Sigmoid colon (tissue), 6 donors: ENCODE measurements at regions not wholly inside any gene's neighbourhood (a gene's known extent, or its start where the extent isn't known, plus 50 kb on each side); places are given as distances from the start of the nearest gene placed in this dataset.

Experiments used
- DNase-seq: peaks from one replicate; pipeline ENCODE4 v3.0.0-alpha.2; 2019
- H3K27ac ChIP-seq, 4 donors: fragments of 200-600 bp; sonication (generic); one replicate each; pipeline ENCODE4 v1.5.1; 2016 to 2019; ENCODE audit warnings: mild to moderate bottlenecking in 1 of 4
- H3K27me3 ChIP-seq, 3 donors: fragments of 200-600 bp; sonication (generic); one replicate each; pipeline ENCODE4 v1.5.1; 2019; ENCODE audit warnings: mild to moderate bottlenecking in 1 of 3
- H3K36me3 ChIP-seq, 4 donors: fragments of 200-600 bp; sonication (generic); one replicate each; pipeline ENCODE4 v1.5.1; 2016 to 2019
- H3K4me1 ChIP-seq, 4 donors: fragments of 200-600 bp; sonication (generic); one replicate each; pipeline ENCODE4 v1.5.1; 2017 to 2019
- H3K4me3 ChIP-seq, 4 donors: fragments of 200-600 bp; sonication (generic); one replicate each; pipeline ENCODE4 v1.5.1; 2017 to 2019; ENCODE audit warnings: mild to moderate bottlenecking in 2 of 4, moderate library complexity in 1 of 4
- H3K9me3 ChIP-seq, 4 donors: fragments of 200-600 bp in 3 of 4; sonication (generic) in 3 of 4; one replicate each; pipeline versions ENCODE4 v1.5.1 to v1.6.1; 2013 to 2019
- CTCF ChIP-seq, 4 experiments: fragments of 450-650 bp in 3 of 4; fragments of 200-600 bp in 1 of 4; IDR thresholded peaks; one replicate each; pipeline ENCODE4 v1.5.1; 2016 to 2019; ENCODE audit warnings: antibody characterized with exemption in 4 of 4, mild to moderate bottlenecking in 3 of 4, moderate library complexity in 2 of 4
- EP300 ChIP-seq, 4 donors: sonication (generic); formaldehyde crosslinking; IDR thresholded peaks; one replicate each; pipeline ENCODE4 v1.6.1; 2017; ENCODE audit warnings: antibody characterized with exemption in 4 of 4
- POLR2A ChIP-seq, 2 donors: fragments of 450-650 bp; IDR thresholded peaks; one replicate each; pipeline ENCODE4 v1.6.1; 2016; ENCODE audit warnings: antibody characterized with exemption in 2 of 2, mild to moderate bottlenecking in 2 of 2, moderate library complexity in 2 of 2
- POLR2AphosphoS5 ChIP-seq, 4 donors: sonication (generic); formaldehyde crosslinking; IDR thresholded peaks; one replicate each; pipeline ENCODE4 v1.6.1; 2017; ENCODE audit warnings: antibody characterized with exemption in 4 of 4
- WGBS, 2 donors: extraction: QIAGEN DNeasy Blood & Tissue Kit; methylation state at CpG; one replicate each; pipeline ENCODE4 v1.1.7; 2013; 5-methylcytosine and 5-hydroxymethylcytosine counted together
- intact Hi-C: fragments of 100-400 bp; cut with DNase I; formaldehyde crosslinking; loops from one replicate; pipeline ENCODE4 v1.15.1; 2023
- donor health status: healthy with polysubstance abuse.
- donor health status: healthy.

DNA sequence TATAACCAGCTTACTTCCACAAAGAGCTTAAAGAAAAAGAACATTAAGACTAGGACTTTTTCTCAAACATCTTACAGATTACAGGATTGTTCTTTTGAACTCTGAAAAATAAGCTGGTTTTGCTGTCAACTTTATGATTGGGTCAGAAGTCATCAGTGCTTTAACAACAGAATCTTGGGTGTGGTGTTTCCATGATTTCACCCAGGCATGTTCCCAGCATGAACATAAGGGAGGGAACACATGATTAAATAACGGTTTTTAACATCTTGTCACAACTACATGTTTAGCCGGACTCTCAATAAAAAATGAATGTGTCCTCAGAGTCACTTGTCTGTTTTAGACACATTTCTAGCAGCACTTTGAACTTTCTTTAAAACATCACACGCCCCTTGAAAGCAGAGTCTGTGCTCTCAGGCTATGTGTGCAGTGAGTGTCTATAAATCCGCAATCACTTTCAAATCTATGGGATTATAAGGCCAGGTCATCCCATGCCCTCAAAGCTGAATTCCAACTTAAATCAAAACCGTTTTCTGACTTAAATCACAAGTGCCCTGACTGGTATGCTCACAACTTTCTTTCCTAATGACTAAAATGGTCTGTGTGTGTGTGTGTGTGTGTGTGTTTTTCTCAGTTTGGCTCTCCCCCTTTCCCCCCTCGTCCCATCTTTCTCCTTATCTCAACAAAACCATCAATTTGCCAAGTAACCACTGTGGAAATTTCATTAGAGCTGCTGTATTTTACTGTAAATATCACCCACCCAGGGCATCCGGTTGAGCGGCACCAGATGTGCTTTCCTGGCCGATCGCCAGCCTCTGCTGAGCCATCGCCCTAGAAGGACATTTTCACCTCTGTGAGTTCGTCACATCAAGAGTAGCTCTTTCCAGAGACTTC, 216.8 kb upstream of the DTNBP1 start:
- H3K9me3 ChIP-seq, result no peaks in the 10 kb centered on the region
- H3K36me3 ChIP-seq, result no peaks in the 10 kb centered on the region
- H3K27me3 ChIP-seq, result no peaks in the 10 kb centered on the region
- WGBS, 2 donors, result 15 to 17% methylated on average over 12 of the region's 12 CpGs
- H3K4me1 ChIP-seq, result peaks cover 0 to 17% (median 16%) of the 10 kb centered on the region in 4 donors
- no peak overlapping the region for H3K4me3 ChIP-seq
- peak overlapping the region in 3 of 4 donors; percentile 58 to 75 (median 73) for H3K27ac ChIP-seq
- intact Hi-C loops, result loop anchor here (10.0 kb wide), 1 partner anchor 245 kb away; the partner anchor contains the start of gene MYLIP
- TF ChIP-seq POLR2AphosphoS5 (IDR thresholded peaks at IDR 0.05) (peak in 3 of 4 donors; percentile 50 to 74 (median 71)), EP300 (IDR thresholded peaks at IDR 0.05) (peak in 1 of 4 donors; percentile 48), CTCF (IDR thresholded peaks at IDR 0.05) (no peak), POLR2A (IDR thresholded peaks at IDR 0.05) (no peak)
- peak; percentile 92 for DNase-seq

- H3K4me3 ChIP-seq, result no peak overlapping the region
- no peaks in the 10 kb centered on the region for H3K36me3 ChIP-seq
- H3K9me3 ChIP-seq, result no peaks in the 10 kb centered on the region
- no peak for TF ChIP-seq EP300 (IDR thresholded peaks at IDR 0.05)
- no peak for TF ChIP-seq CTCF (IDR thresholded peaks at IDR 0.05)
- no peak for TF ChIP-seq POLR2AphosphoS5 (IDR thresholded peaks at IDR 0.05)
- TF ChIP-seq POLR2A (IDR thresholded peaks at IDR 0.05), result no peak
- no peak for DNase-seq
- 65 to 73% methylated on average over 2 of the region's 2 CpGs for WGBS, 2 donors
- H3K4me1 ChIP-seq, result peaks cover 0 to 22% (median 17%) of the 10 kb centered on the region in 4 donors
- H3K27ac ChIP-seq, result no peak overlapping the region
- no peaks in the 10 kb centered on the region for H3K27me3 ChIP-seq
- intact Hi-C loops, result no loop called here
Measured at GRCh38 chr6:15877231-15877630, 214.4 kb upstream of the DTNBP1 start.

- no peaks in the 10 kb centered on the region for H3K36me3 ChIP-seq
- no peak for DNase-seq
- WGBS, 2 donors, result 43 to 79% methylated on average over 3 of the region's 3 CpGs
- no peak for TF ChIP-seq POLR2AphosphoS5 (IDR thresholded peaks at IDR 0.05)
- H3K27me3 ChIP-seq, result no peaks in the 10 kb centered on the region
- intact Hi-C loops, result no loop called here
- H3K4me1 ChIP-seq, result peaks cover 0 to 23% (median 21%) of the 10 kb centered on the region in 4 donors
- H3K9me3 ChIP-seq, result no peaks in the 10 kb centered on the region
- no peak overlapping the region for H3K27ac ChIP-seq
- no peak overlapping the region for H3K4me3 ChIP-seq
Measured at GRCh38 chr6:15876406-15876805, 213.6 kb upstream of the DTNBP1 start.

DNA sequence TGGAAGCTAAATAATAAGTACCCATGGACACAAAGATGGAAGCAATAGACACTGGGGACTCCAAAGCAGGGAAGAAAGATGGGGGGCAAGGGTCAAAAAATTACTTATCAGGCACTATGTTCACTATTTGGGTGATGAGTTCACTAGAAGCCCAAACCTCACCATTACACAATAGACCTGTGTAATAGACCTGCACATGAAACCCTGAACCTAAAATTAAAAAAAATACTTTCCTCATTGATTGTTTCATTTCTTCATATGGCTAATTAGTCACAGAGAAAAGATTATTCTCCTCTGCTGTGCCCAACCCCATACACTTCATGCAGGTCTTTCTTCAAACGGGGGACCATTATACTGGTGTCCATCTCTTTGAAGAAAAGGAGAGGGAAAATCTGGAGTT, 213.0 kb upstream of the DTNBP1 start:
- no peak overlapping the region for H3K4me3 ChIP-seq

More for the DNA sequence above, 213.0 kb upstream of the DTNBP1 start:
- no peak overlapping the region for H3K27ac ChIP-seq
- no peaks in the 10 kb centered on the region for H3K27me3 ChIP-seq
- H3K36me3 ChIP-seq, result no peaks in the 10 kb centered on the region
- intact Hi-C loops, result no loop called here
- no peaks in the 10 kb centered on the region for H3K9me3 ChIP-seq
- no peak for DNase-seq
- H3K4me1 ChIP-seq, result peaks cover 0 to 23% (median 21%) of the 10 kb centered on the region in 4 donors
- no peak for TF ChIP-seq POLR2A (IDR thresholded peaks at IDR 0.05)
- no peak for TF ChIP-seq CTCF (IDR thresholded peaks at IDR 0.05)
- no peak for TF ChIP-seq POLR2AphosphoS5 (IDR thresholded peaks at IDR 0.05)
- TF ChIP-seq EP300 (IDR thresholded peaks at IDR 0.05), result no peak
- WGBS, 2 donors, result 87 to 94% methylated on average over 1 of the region's 1 CpG
